HCT116 (cell line): ENCODE measurements at regions not wholly inside any gene's neighbourhood (a gene's known extent, or its start where the extent isn't known, plus 50 kb on each side); places are given as distances from the start of the nearest gene placed in this dataset.

Source experiments
- ATAC-seq: fragments of 200-7000 bp; cut with Tn5 transposase; 2 replicates; pipeline ENCODE4 v1.9.1; 2020; ENCODE audit warnings: mild to moderate bottlenecking, moderate library complexity
- BruUV-seq: library from RNA; stranded (reverse); fragments of 400-500 nt; replicated peaks from 2 replicates; lab custom pipeline; 2021; lab: Mats Ljungman, UMichigan
- CTCF ChIA-PET: fragments of 300-600 bp; sonication (Branson Sonifier 250); formaldehyde crosslinking; loops from one replicate; lab custom pipeline; 2021; ENCODE audit warnings: antibody characterized with exemption; lab: Charles Lee
- POLR2A ChIA-PET: fragments of 300-600, 350-600 bp; sonication (Branson Sonifier 250); formaldehyde crosslinking; loops from one replicate; lab custom pipeline; 2021; ENCODE audit warnings: antibody characterized with exemption; lab: Charles Lee
- RAD21 ChIA-PET, 2 experiments: fragments of 300-600 bp; sonication (Branson Sonifier 250); formaldehyde crosslinking; loops; one replicate each; lab custom pipeline; 2023; ENCODE audit warnings: low total read pairs in 2 of 2; ENCODE audit not compliant: uncharacterized antibody in 2 of 2, unreplicated experiment in 2 of 2, low non-redundant PET in 1 of 2; lab: Charles Lee
- DNase-seq: peaks from one replicate; pipeline ENCODE4 v3.0.0-alpha.2; 2010; ENCODE audit warnings: low read depth, low spot score
- H2AFZ ChIP-seq: fragments of 200-600 bp; shearing (Covaris generic), sonication (generic); 2 replicates; pipeline ENCODE4 v1.6.1; 2017; ENCODE audit warnings: low read depth, mixed run types, mixed read lengths, antibody characterized with exemption, low read length; ENCODE audit not compliant: poor library complexity, severe bottlenecking
- H3K27ac ChIP-seq: 2 replicates; pipeline ENCODE4 v1.5.1; 2012; ENCODE audit warnings: low read depth, low read length
- H3K27me3 ChIP-seq: fragments of 200-600 bp; sonication (generic); 2 replicates; pipeline ENCODE4 v1.6.1; 2016; ENCODE audit warnings: mixed run types, low read length, mixed read lengths; ENCODE audit not compliant: insufficient read depth
- H3K36me3 ChIP-seq, 2 experiments: fragments of 200-500 bp in 1 of 2; fragments of 200-600 bp in 1 of 2; sonication (Bioruptor generic) in 1 of 2; sonication (generic) in 1 of 2; 2 replicates each; pipeline versions ENCODE4 v1.5.1 to v1.6.1; 2014 to 2016; ENCODE audit warnings: low read length in 2 of 2, inconsistent platforms in 1 of 2, mixed read lengths in 1 of 2, mixed run types in 1 of 2; ENCODE audit not compliant: insufficient read depth in 2 of 2, control insufficient read depth in 1 of 2
- H3K4me1 ChIP-seq, 2 experiments: fragments of 200-600 bp in 1 of 2; sonication (generic) in 1 of 2; 2 replicates each; pipeline versions ENCODE4 v1.5.1 to v1.6.1; 2012 to 2017; ENCODE audit warnings: low read length in 2 of 2, inconsistent platforms in 1 of 2, mild to moderate bottlenecking in 1 of 2, mixed read lengths in 1 of 2, mixed run types in 1 of 2, moderate library complexity in 1 of 2; ENCODE audit not compliant: insufficient read depth in 2 of 2, control insufficient read depth in 1 of 2
- H3K4me2 ChIP-seq: fragments of 200-600 bp; sonication (generic); 2 replicates; pipeline ENCODE4 v1.6.1; 2017; ENCODE audit warnings: mixed run types, low read length, mixed read lengths
- H3K4me3 ChIP-seq, 2 experiments: fragments of 200-600 bp in 1 of 2; sonication (generic) in 1 of 2; replicated peaks in 1 of 2; 2 replicates each; pipeline ENCODE4 v1.5.1; 2011 to 2016; ENCODE audit warnings: low read length in 2 of 2, control low read depth in 1 of 2, low read depth in 1 of 2, mild to moderate bottlenecking in 1 of 2, mixed read lengths in 1 of 2, mixed run types in 1 of 2
- H3K79me2 ChIP-seq: fragments of 200-600 bp; sonication (generic); 2 replicates; pipeline ENCODE4 v1.6.1; 2017; ENCODE audit warnings: mild to moderate bottlenecking, mixed run types, low read length, moderate library complexity, mixed read lengths; ENCODE audit not compliant: insufficient read depth
- H3K9ac ChIP-seq: fragments of 200-600 bp; sonication (generic); 2 replicates; pipeline ENCODE4 v1.6.1; 2016; ENCODE audit warnings: low read length, mixed read lengths
- H3K9me2 ChIP-seq: fragments of 200-600 bp; sonication (generic), shearing (Covaris generic); 2 replicates; pipeline ENCODE4 v1.6.1; 2017; ENCODE audit warnings: mixed run types, mild to moderate bottlenecking, moderate library complexity; ENCODE audit not compliant: insufficient read depth
- H3K9me3 ChIP-seq, 2 experiments: fragments of 200-500 bp in 1 of 2; fragments of 200-600 bp in 1 of 2; sonication (Bioruptor generic) in 1 of 2; sonication (generic) in 1 of 2; 2 replicates each; pipeline ENCODE4 v1.6.1; 2014 to 2017; ENCODE audit warnings: low read length in 2 of 2, mixed read lengths in 2 of 2, inconsistent platforms in 1 of 2, low read depth in 1 of 2, mild to moderate bottlenecking in 1 of 2, mixed run types in 1 of 2, moderate library complexity in 1 of 2; ENCODE audit not compliant: control insufficient read depth in 1 of 2, insufficient read depth in 1 of 2
- H4K20me1 ChIP-seq: fragments of 200-600 bp; sonication (generic), shearing (Covaris generic); 2 replicates; pipeline ENCODE4 v1.6.1; 2017; ENCODE audit warnings: mixed run types, mild to moderate bottlenecking, moderate library complexity; ENCODE audit not compliant: insufficient read depth
- CTCF ChIP-seq, 3 experiments: fragments of 200-600 bp in 1 of 3; sonication (generic) in 1 of 3; IDR thresholded peaks in 2 of 3; conservative IDR thresholded peaks in 1 of 3; 2 replicates each; pipeline ENCODE4 v1.5.1; 2012 to 2017; ENCODE audit warnings: low read depth in 2 of 3, low read length in 2 of 3, antibody characterized with exemption in 1 of 3, borderline replicate concordance in 1 of 3, control low read depth in 1 of 3, mild to moderate bottlenecking in 1 of 3, mixed read lengths in 1 of 3, mixed run types in 1 of 3, moderate library complexity in 1 of 3; ENCODE audit not compliant: insufficient read depth in 1 of 3
- EZH2phosphoT487 ChIP-seq: fragments of 200-600 bp; IDR thresholded peaks from 2 replicates; pipeline ENCODE4 v1.6.1; 2018; ENCODE audit warnings: antibody characterized with exemption, borderline replicate concordance
- POLR2A ChIP-seq: IDR thresholded peaks from 2 replicates; pipeline ENCODE4 v1.7.0; 2011; ENCODE audit warnings: borderline replicate concordance; ENCODE audit not compliant: insufficient read depth, insufficient read length; ENCODE audit errors: extremely low read depth
- ZFX ChIP-seq: fragments of 450-650 bp; IDR thresholded peaks from 2 replicates; pipeline ENCODE4 v1.6.1; 2017
- intact Hi-C: fragments of 100-400 bp; cut with micrococcal nuclease; formaldehyde crosslinking; loops from 2 replicates; pipeline ENCODE4 v1.10.0; 2022
- TF ChIP-seq, protein P1 (sequence below): IDR thresholded peaks from 2 replicates; pipeline ENCODE4 v1.6.1; 2012
- TF ChIP-seq, protein P2 (sequence below): IDR thresholded peaks from 2 replicates; pipeline ENCODE4 v1.6.1; 2012; ENCODE audit warnings: low read depth

DNA sequence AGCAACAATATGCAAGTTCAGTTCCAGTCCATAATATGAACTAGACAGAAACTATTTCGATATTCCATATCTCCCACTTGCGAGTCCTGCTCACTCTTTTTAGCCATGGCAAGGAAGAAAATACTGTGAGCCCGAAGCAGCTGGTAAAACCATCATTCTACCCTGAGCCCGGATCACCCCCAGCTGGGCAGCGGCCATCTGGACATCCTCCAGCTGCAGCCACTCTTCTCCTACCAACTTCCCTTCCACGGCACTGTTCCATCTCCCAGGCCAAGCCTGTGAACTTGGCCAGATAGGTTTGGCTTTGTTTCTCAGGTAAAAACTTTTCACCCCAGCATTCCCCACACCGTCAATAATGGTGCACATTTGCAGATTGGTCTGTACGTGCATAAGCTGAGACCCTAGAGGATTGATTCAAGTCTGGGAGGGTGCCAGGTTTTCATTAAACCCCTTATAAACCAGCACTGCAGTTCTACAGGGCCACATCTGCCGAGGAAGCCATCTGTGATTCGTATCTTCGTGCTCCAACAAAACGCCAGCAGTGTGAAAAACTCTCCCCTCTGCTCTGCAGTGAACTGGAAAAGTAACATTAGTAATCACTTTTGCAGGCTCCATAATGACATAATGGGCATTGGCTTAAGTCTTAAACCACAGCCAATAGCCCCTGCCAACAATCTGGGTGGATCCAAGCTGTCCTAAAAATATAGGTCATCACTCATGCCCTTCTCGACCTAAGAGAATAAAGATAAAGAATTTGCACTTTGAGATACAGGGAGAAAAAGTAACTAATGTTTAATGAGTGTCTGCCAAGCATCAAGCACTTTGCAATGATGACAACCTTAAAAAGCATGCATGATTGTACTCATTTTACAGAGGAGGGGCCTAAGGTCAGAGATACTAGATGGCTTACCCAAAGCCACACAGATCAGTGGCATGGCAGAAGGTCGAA, 205.1 kb downstream of the PLPP3 start:
- TF ChIP-seq, protein P1, sequence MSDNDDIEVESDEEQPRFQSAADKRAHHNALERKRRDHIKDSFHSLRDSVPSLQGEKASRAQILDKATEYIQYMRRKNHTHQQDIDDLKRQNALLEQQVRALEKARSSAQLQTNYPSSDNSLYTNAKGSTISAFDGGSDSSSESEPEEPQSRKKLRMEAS = no peak
- no peak for TF ChIP-seq EZH2phosphoT487
- TF ChIP-seq ZFX = no peak
- no peak for TF ChIP-seq CTCF (IDR thresholded peaks at IDR 0.05 in 2 of 3, conservative IDR thresholded peaks at IDR 0.05 in 1 of 3; ENCODE audit: borderline replicate concordance in 1 of 3, insufficient read depth in 1 of 3, low read depth in 2 of 3, low read length in 2 of 3)
- TF ChIP-seq, all 23 proteins: peak for 0
- intact Hi-C loops = no loop called here
- H3K4me1 ChIP-seq = peaks cover 0 to 11% of the 10 kb centered on the region in 2 experiments; a peak in 3 of 4 replicates
- no peak for ATAC-seq
- H4K20me1 ChIP-seq = no peaks in the 10 kb centered on the region
- H3K4me3 ChIP-seq = no peak overlapping the region
- H3K79me2 ChIP-seq = no peaks in the 10 kb centered on the region
- H3K9ac ChIP-seq = no peak overlapping the region
- BruUV-seq = no TSS peak
- no peaks in the 10 kb centered on the region for H3K9me3 ChIP-seq
- POLR2A ChIA-PET = no interaction called here
- H3K9me2 ChIP-seq = no peaks in the 10 kb centered on the region
- H3K27me3 ChIP-seq = peaks cover 6% of the 10 kb centered on the region; the same call in 1 of the 2 replicates
- no peak overlapping the region for H3K4me2 ChIP-seq
- H2AFZ ChIP-seq = no peak overlapping the region
- no peak overlapping the region for H3K27ac ChIP-seq
- CTCF ChIA-PET = no interaction called here
- no peaks in the 10 kb centered on the region for H3K36me3 ChIP-seq
- no peak for DNase-seq
- RAD21 ChIA-PET = no interaction called here

DNA sequence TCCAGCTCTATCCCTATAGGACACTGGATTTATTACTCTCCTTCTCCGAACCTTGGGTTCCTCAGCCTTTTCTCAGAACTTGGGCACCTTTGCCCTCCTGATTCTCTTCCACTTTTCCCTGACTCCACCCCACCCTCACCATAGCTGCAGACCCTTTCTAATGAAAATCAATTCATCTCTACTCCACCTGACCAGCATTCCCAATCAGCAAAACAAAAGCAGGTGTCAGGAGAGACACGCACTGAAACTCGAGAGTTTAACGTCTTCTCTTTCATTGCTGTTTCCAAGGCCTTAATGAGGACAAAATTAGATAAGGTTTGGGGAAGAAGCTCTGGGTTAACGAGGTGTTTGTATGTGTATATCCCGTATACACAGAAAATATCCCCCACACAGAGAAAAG, 208.8 kb downstream of the PLPP3 start:
- Histone ChIP-seq H2AFZ (no peak overlapping the region), H3K9me3 (no peaks in the 10 kb centered on the region), H3K4me3 (no peak overlapping the region), H3K4me2 (no peak overlapping the region), H3K36me3 (no peaks in the 10 kb centered on the region), H3K9me2 (no peaks in the 10 kb centered on the region), H3K9ac (no peak overlapping the region), H3K79me2 (no peaks in the 10 kb centered on the region), H3K27ac (no peak overlapping the region), H3K4me1 (no peaks in the 10 kb centered on the region), H3K27me3 (peaks cover 4% of the 10 kb centered on the region; the same call in 1 of the 2 replicates), H4K20me1 (no peaks in the 10 kb centered on the region)
- intact Hi-C loops = no loop called here
- DNase-seq (no peak), ATAC-seq (no peak)
- RAD21 ChIA-PET = no interaction called here
- POLR2A ChIA-PET = no interaction called here
- CTCF ChIA-PET = no interaction called here
- TF ChIP-seq, protein P2, sequence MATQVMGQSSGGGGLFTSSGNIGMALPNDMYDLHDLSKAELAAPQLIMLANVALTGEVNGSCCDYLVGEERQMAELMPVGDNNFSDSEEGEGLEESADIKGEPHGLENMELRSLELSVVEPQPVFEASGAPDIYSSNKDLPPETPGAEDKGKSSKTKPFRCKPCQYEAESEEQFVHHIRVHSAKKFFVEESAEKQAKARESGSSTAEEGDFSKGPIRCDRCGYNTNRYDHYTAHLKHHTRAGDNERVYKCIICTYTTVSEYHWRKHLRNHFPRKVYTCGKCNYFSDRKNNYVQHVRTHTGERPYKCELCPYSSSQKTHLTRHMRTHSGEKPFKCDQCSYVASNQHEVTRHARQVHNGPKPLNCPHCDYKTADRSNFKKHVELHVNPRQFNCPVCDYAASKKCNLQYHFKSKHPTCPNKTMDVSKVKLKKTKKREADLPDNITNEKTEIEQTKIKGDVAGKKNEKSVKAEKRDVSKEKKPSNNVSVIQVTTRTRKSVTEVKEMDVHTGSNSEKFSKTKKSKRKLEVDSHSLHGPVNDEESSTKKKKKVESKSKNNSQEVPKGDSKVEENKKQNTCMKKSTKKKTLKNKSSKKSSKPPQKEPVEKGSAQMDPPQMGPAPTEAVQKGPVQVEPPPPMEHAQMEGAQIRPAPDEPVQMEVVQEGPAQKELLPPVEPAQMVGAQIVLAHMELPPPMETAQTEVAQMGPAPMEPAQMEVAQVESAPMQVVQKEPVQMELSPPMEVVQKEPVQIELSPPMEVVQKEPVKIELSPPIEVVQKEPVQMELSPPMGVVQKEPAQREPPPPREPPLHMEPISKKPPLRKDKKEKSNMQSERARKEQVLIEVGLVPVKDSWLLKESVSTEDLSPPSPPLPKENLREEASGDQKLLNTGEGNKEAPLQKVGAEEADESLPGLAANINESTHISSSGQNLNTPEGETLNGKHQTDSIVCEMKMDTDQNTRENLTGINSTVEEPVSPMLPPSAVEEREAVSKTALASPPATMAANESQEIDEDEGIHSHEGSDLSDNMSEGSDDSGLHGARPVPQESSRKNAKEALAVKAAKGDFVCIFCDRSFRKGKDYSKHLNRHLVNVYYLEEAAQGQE = no peak
- TF ChIP-seq POLR2A = no peak
- no TSS peak for BruUV-seq
